A549 (cell line): ENCODE measurements at regions not wholly inside any gene's neighbourhood (a gene's known extent, or its start where the extent isn't known, plus 50 kb on each side); places are given as distances from the start of the nearest gene placed in this dataset.

Experiments
- ATAC-seq, 2 experiments: fragments of 200-7000 bp in 1 of 2; fragments of >200 bp in 1 of 2; cut with Nextera tagmentation in 1 of 2; cut with Tn5 transposase in 1 of 2; 3 replicates each; pipeline versions ENCODE4 v1.8.0 to v1.9.1; 2018 to 2020; ENCODE audit warnings: mild to moderate bottlenecking in 1 of 2, moderate library complexity in 1 of 2
- CTCF ChIA-PET: fragments of 300-600 bp; sonication (Branson Sonifier 250); formaldehyde crosslinking; extraction: SDS; loops from one replicate; lab custom pipeline; 2021; ENCODE audit warnings: antibody characterized with exemption, inconsistent platforms; lab: Yijun Ruan, JAX
- POLR2A ChIA-PET: fragments of 350-600 bp; formaldehyde crosslinking; extraction: SDS; loops from one replicate; lab custom pipeline; 2021; ENCODE audit warnings: antibody characterized with exemption, inconsistent platforms; lab: Yijun Ruan, JAX
- DNase-seq, 2 experiments: peaks; one replicate each; pipeline versions ENCODE4 v3.0.0 to v3.0.0-alpha.2; 2011 to 2016; ENCODE audit warnings: low read depth in 1 of 2, low spot score in 1 of 2
- FAIRE-seq: peaks from 2 replicates; lab custom pipeline; 2011; peaks lifted over from hg19 to GRCh38; lab: Jason Lieb, UNC
- H3K27ac ChIP-seq, 2 experiments: fragments of >200 bp; sonication (Bioruptor Twin); formaldehyde crosslinking; 3 replicates each; pipeline ENCODE4 v1.5.1; 2016 to 2017
- H3K4me1 ChIP-seq: fragments of >200 bp; sonication (Bioruptor Twin); formaldehyde crosslinking; 3 replicates; pipeline ENCODE4 v1.6.1; 2016
- H3K4me2 ChIP-seq: fragments of >200 bp; sonication (Bioruptor Twin); formaldehyde crosslinking; 3 replicates; pipeline ENCODE4 v1.6.1; 2016
- H3K4me3 ChIP-seq: fragments of >200 bp; sonication (Bioruptor Twin); formaldehyde crosslinking; 3 replicates; pipeline ENCODE4 v1.5.1; 2016
- H3K9me3 ChIP-seq: fragments of >200 bp; sonication (Bioruptor Twin); formaldehyde crosslinking; 3 replicates; pipeline ENCODE4 v1.6.1; 2016
- ATOH8 ChIP-seq: fragments of 250-450 bp; sonication (Bioruptor Pico); IDR thresholded peaks from 2 replicates; pipeline ENCODE4 v1.5.0; 2020; ENCODE audit warnings: low read depth, mild to moderate bottlenecking, moderate library complexity
- BCL3 ChIP-seq: fragments of >200 bp; sonication (Bioruptor Twin); formaldehyde crosslinking; IDR thresholded peaks from 3 replicates; pipeline ENCODE4 v1.6.1; 2016
- CBX2 ChIP-seq: fragments of 200-600 bp; sonication (generic); IDR thresholded peaks from 2 replicates; pipeline ENCODE4 v1.6.1; 2016; ENCODE audit warnings: low read depth, mild to moderate bottlenecking, borderline replicate concordance
- CBX8 ChIP-seq: fragments of 200-600 bp; sonication (generic); IDR thresholded peaks from 2 replicates; pipeline ENCODE4 v1.6.1; 2016
- CEBPB ChIP-seq, 2 experiments: fragments of >200 bp in 1 of 2; sonication (Bioruptor Twin) in 1 of 2; formaldehyde crosslinking in 1 of 2; IDR thresholded peaks; 2 replicates each; pipeline ENCODE4 v1.6.1; 2012 to 2016
- CHD2 ChIP-seq: fragments of 150-350 bp; IDR thresholded peaks from 2 replicates; pipeline ENCODE4 v1.6.1; 2014; ENCODE audit warnings: low read length; ENCODE audit not compliant: partially characterized antibody
- CTCF ChIP-seq: fragments of >200 bp; sonication (Bioruptor Twin); formaldehyde crosslinking; IDR thresholded peaks from 3 replicates; pipeline ENCODE4 v1.5.1; 2016
- E2F6 ChIP-seq: IDR thresholded peaks from 2 replicates; pipeline ENCODE4 v1.6.1; 2012; ENCODE audit warnings: low read depth, borderline replicate concordance
- ELK1 ChIP-seq: fragments of 150-350 bp; IDR thresholded peaks from 2 replicates; pipeline ENCODE4 v1.6.1; 2014; ENCODE audit warnings: low read depth, mild to moderate bottlenecking, low read length
- FOSL2 ChIP-seq, 2 experiments: fragments of 450-650 bp in 1 of 2; fragments of >200 bp in 1 of 2; sonication (Bioruptor Twin) in 1 of 2; formaldehyde crosslinking; IDR thresholded peaks; 2 replicates each; pipeline versions ENCODE4 v1.5.0 to v1.6.1; 2016 to 2020; ENCODE audit warnings: mild to moderate bottlenecking in 1 of 2, moderate library complexity in 1 of 2
- FOXS1 ChIP-seq: fragments of 250-450 bp; sonication (Bioruptor Pico); IDR thresholded peaks from 2 replicates; pipeline ENCODE4 v1.5.0; 2020; ENCODE audit warnings: mild to moderate bottlenecking, moderate library complexity
- GATA3 ChIP-seq: IDR thresholded peaks from 2 replicates; pipeline ENCODE4 v1.6.1; 2012; ENCODE audit warnings: borderline replicate concordance
- HDAC2 ChIP-seq: fragments of 200-600 bp; sonication (generic); IDR thresholded peaks from 2 replicates; pipeline ENCODE4 v1.6.1; 2016
- HMGXB4 ChIP-seq: fragments of 250-450 bp; sonication (Bioruptor Pico); IDR thresholded peaks from 2 replicates; pipeline ENCODE4 v1.5.0; 2021; ENCODE audit warnings: mild to moderate bottlenecking, moderate library complexity, borderline replicate concordance
- JUN ChIP-seq, 2 experiments: fragments of >200 bp; sonication (Bioruptor Twin); formaldehyde crosslinking; IDR thresholded peaks; 2 replicates in 1 of 2; 3 replicates in 1 of 2; pipeline ENCODE4 v1.6.1; 2016 to 2017
- KDM5A ChIP-seq: fragments of 200-600 bp; sonication (generic); IDR thresholded peaks from 2 replicates; pipeline ENCODE4 v1.6.1; 2016; ENCODE audit warnings: antibody characterized with exemption, mild to moderate bottlenecking
- MAFK ChIP-seq: fragments of 450-650 bp; IDR thresholded peaks from 2 replicates; pipeline ENCODE4 v1.6.1; 2014; ENCODE audit not compliant: partially characterized antibody
- MAX ChIP-seq: IDR thresholded peaks from 2 replicates; pipeline ENCODE4 v1.6.1; 2012
- RAD21 ChIP-seq, 2 experiments: fragments of >200 bp in 1 of 2; sonication (Bioruptor Twin) in 1 of 2; formaldehyde crosslinking in 1 of 2; IDR thresholded peaks in 1 of 2; conservative IDR thresholded peaks in 1 of 2; 2 replicates in 1 of 2; 3 replicates in 1 of 2; pipeline ENCODE4 v1.6.1; 2012 to 2018; ENCODE audit warnings: inconsistent platforms in 1 of 2
- ZC3H11A ChIP-seq: fragments of 450-650 bp; IDR thresholded peaks from 2 replicates; pipeline ENCODE4 v1.6.1; 2014; ENCODE audit warnings: antibody characterized with exemption, mild to moderate bottlenecking
- ZFP36 ChIP-seq: fragments of 450-650 bp; IDR thresholded peaks from 2 replicates; pipeline ENCODE4 v1.6.1; 2014; ENCODE audit warnings: borderline replicate concordance; ENCODE audit not compliant: partially characterized antibody
- ZNF302 ChIP-seq: fragments of 250-450 bp; sonication (Bioruptor Pico); IDR thresholded peaks from 2 replicates; pipeline ENCODE4 v1.9.0; 2021; ENCODE audit warnings: inconsistent platforms, mild to moderate bottlenecking, moderate library complexity
- WGBS: methylation state at CpG from one replicate; pipeline ENCODE4 v1.1.6; 2017; ENCODE audit errors: missing lambda C conversion rate; 5-methylcytosine and 5-hydroxymethylcytosine counted together

GRCh38 chr2:43011158-43011491 lies 215.3 kb downstream of the ZFP36L2 start:
- DNase-seq: no peak
- ChIA-PET POLR2A (no interaction called here), CTCF (interaction anchor here (1.1 to 2.8 kb wide), 4 partner anchors 11 to 36 kb away, joined by 3 to 10 read pairs (median 4); no protein-coding TSS in a partner anchor)
- peak overlapping the region in 1 of 2 experiments; percentile 29; a peak in 1 of 6 replicates for H3K27ac ChIP-seq
- H3K9me3 ChIP-seq: no peaks in the 10 kb centered on the region
- FAIRE-seq: no peak
- peak in 1 of 2 experiments; percentile 30; a peak in 3 of 6 replicates for ATAC-seq
- H3K4me2 ChIP-seq: no peak overlapping the region
- peaks cover 11% of the 10 kb centered on the region for H3K4me1 ChIP-seq
- 50% methylated on average over 1 of the region's 1 CpG for WGBS
- TF ChIP-seq KDM5A (no peak), FOXS1 (CRISPR knock-in tag) (no peak), MAFK (no peak), HDAC2 (no peak), JUN (IDR thresholded peaks at IDR 0.05) (no peak), E2F6 (no peak), CEBPB (IDR thresholded peaks at IDR 0.05) (no peak), CBX8 (no peak), HMGXB4 (CRISPR knock-in tag) (no peak), CTCF (no peak), BCL3 (no peak), ZFP36 (no peak), CBX2 (no peak), GATA3 (no peak), ZNF302 (CRISPR knock-in tag) (no peak), RAD21 (conservative IDR thresholded peaks at IDR 0.05 in 1 of 2, IDR thresholded peaks at IDR 0.05 in 1 of 2) (no peak), CHD2 (no peak), MAX (no peak), ATOH8 (CRISPR knock-in tag) (no peak), ZC3H11A (no peak)
- no peak overlapping the region for H3K4me3 ChIP-seq

- DNase-seq (no peak), ATAC-seq (peak in 1 of 2 experiments; percentile 46; a peak in 3 of 6 replicates), FAIRE-seq (no peak)
- Histone ChIP-seq H3K4me1 (peaks cover 16% of the 10 kb centered on the region), H3K27ac (peak overlapping the region in 1 of 2 experiments; percentile 29; a peak in 1 of 6 replicates), H3K4me2 (no peak overlapping the region), H3K4me3 (no peak overlapping the region), H3K9me3 (no peaks in the 10 kb centered on the region)
- WGBS: 50% methylated on average over 5 of the region's 5 CpGs
- ChIA-PET POLR2A (no interaction called here), CTCF (interaction anchor here (1.0 to 2.8 kb wide), 8 partner anchors 11 to 219 kb away, joined by 3 to 10 read pairs (median 4); no protein-coding TSS in a partner anchor)
- no peak for TF ChIP-seq ELK1
- no peak for TF ChIP-seq FOSL2 (IDR thresholded peaks at IDR 0.05)
- TF ChIP-seq FOSL2 (CRISPR knock-in tag; IDR thresholded peaks at IDR 0.05): peak; percentile 25; the same call in 1 of the 2 replicates
- 0 out of 4 replicates have a peak, but pooled peaks of 1 of the 2 experiments have one; percentile 6 for TF ChIP-seq CEBPB (IDR thresholded peaks at IDR 0.05)
These were observed 215.8 kb downstream of the ZFP36L2 start for GRCh38 chr2:43010438-43011157.
